ENCODE measurements at regions not wholly inside any gene's neighbourhood (a gene's known extent, or its start where the extent isn't known, plus 50 kb on each side); places are given as distances from the start of the nearest gene placed in this dataset.

- no peak for ATAC-seq
Measured at GRCh38 chr2:134185639-134186038, 68.2 kb upstream of the MGAT5 start.

DNA sequence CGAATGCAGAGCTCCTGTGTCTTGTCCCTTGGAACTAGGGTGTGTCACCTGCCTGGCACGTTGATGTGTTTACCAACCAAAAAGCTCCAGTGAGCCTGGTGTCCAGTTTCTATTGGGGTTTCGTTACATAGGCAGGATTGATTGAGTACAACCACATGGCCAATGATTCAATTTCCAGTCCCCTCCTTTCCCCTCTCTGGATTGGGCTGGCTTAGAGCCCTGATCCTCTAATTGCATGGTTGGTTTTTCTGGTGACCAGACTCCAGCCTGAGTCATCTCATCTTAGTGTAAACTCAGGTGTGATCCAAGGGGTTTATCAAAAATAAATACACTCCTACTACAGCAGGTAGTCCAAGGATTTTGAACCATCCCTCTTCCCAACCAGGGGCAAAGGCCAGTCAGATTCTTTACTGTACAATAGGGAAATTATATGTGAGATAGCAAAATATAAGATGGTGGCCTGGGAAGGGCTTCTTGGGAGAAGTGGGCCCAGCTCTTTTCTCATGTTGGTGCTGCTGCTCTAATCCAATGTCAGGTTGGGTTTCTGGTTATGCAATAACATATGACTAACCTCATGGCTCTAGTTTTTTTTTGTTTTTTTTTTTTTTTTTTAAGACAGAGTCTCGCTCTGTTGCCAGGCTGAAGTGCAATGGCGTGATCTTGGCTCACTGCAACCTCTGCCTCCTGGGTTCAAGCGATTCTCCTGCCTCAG lies 64.7 kb upstream of the MGAT5 start:
- peak; percentile 98 for ATAC-seq

DNA sequence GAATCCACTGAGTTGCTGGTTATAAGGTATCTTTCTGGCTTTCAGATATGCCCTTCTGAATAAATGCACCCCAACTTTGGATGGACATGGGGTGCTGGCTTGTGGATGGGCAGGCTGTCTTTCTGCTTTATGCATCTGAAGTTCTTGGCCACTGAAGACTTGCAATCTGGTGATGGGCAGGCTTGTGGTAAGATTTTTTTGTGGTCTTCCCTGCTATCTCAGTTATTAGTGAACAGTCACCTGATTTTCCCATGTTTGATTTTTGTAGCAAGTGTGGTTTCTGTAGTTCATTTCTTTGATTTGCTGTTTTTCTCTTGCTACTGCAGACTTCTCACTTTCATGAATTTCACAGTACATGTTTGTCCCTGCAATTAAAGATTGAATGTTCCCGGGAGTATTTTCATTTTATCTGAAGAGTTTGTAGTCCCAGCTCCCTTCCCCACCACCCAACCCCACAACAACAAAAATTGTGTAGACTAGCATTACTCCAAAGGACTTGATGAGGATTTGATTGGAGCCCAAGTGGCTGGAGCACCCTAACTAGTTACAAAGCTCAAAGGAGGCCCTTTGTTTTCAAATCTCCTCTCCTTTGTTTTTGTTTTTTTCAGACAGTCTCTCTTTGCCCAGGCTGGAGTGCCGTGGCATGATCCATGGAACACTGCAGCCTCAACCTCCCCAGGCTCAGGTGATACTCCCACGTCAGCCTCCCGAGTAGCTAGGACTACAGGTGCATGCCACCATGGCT lies 63.6 kb upstream of the MGAT5 start:
- no peak for ATAC-seq

GRCh38 chr2:134190807-134191203 lies 63.1 kb upstream of the MGAT5 start:
- ATAC-seq, result no peak

DNA sequence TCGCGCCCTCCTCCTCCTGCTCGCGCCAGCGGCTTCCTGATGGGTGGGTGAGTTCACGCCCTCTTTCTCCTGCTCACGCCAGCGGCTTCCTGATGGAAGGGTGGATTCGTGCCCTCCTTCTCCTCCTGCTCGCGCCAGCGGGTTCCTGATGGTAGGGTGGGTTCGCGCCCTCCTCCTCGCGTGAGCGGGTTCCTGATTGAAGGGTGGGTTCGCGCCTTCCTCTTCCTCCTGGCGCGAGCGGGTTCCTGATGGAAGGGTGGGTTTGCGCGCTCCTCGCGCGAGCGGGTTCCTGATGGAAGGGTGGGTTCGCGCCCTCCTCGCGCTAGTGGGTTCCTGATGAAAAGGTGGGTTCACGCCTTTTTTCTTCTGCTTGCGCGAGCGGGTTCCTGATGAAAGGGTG lies 62.0 kb upstream of the MGAT5 start:
- ATAC-seq, result no peak

- no peak for ATAC-seq
Measured at GRCh38 chr2:134193006-134193405, 60.9 kb upstream of the MGAT5 start.

- ATAC-seq, result no peak
Measured at GRCh38 chr2:134194519-134194918, 59.4 kb upstream of the MGAT5 start.

- no peak for ATAC-seq
Measured at GRCh38 chr2:134195341-134195740, 58.5 kb upstream of the MGAT5 start.

DNA sequence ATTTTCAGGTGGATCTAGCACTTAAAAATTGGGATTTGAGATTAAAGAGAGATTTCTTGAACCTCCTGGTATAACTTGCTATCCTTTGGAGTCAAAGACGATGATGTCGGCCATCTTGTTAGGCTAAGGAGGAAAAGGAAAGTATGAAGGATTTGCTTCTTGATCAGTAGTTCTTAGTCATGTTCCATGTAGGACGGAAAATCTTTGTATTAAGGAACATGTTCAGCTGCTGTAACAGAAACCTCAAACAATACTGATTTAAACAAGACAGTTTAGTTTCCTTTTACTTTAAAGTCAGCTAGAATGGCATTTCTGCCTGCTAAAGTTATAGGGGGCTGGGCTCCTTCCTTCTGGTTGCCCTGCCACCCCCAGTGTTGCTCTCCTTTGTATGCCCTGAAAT lies 56.4 kb upstream of the MGAT5 start:
- no peak for ATAC-seq

DNA sequence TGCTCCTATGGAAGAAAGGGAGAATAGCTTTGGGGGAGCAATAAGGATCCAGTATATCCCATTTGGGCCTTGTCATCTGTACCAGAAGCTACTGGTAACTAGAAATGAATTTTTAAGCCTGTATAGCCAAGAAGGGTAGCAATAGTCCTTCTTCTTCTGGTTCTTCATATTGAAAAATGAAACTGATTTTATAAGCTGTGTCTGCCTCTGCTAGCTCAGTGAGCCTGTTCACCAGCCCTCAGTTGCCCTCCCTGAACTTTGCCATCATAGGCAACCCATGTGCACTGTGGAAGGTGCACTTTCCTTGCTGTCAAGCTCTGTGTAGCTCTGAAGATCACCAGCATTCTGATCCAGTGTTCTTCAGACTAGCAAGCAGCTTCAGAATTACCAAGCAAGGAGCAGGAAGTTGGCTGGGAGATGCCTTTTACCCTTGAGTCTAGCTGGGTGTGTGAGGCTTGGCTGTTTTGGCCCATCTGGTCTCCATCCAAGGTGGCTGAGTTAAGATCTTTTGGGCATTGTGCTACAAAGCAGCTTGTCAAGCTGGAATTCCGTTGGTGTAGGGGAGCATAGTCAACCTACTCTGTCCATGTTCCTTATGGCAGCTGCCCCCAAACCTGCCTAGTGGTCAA lies 55.8 kb upstream of the MGAT5 start:
- no peak for ATAC-seq

GRCh38 chr2:134199123-134199522 lies 54.7 kb upstream of the MGAT5 start:
- ATAC-seq, result no peak

- no peak for ATAC-seq
Measured at GRCh38 chr2:134200036-134200618, 53.7 kb upstream of the MGAT5 start.

- ATAC-seq, result no peak
Measured at GRCh38 chr2:134201533-134201932, 52.3 kb upstream of the MGAT5 start.

- ATAC-seq, result no peak
Measured at GRCh38 chr2:134202371-134202770, 51.5 kb upstream of the MGAT5 start.

GRCh38 chr2:134203175-134203574 lies 50.7 kb upstream of the MGAT5 start:
- ATAC-seq, result no peak
